Stimulated activated naive CD8-positive, alpha-beta T cell treated with anti-CD3 and anti-CD28 coated beads, Interleukin-15, Interleukin-2, amounts not matched to agents 100 ng/mL and 50 ng/mL, for 24 hours (primary cell): ENCODE measurements at regions not wholly inside any gene's neighbourhood (a gene's known extent, or its start where the extent isn't known, plus 50 kb on each side); places are given as distances from the start of the nearest gene placed in this dataset.

Experiments
- H3K27ac Mint-ChIP-seq: one replicate; pipeline ENCODE4 v1.8.0; 2021; ENCODE audit warnings: mild to moderate bottlenecking, mixed read lengths
- H3K27me3 Mint-ChIP-seq: one replicate; pipeline ENCODE4 v1.8.0; 2021; ENCODE audit warnings: mixed read lengths
- H3K36me3 Mint-ChIP-seq: one replicate; pipeline ENCODE4 v1.8.0; 2021; ENCODE audit warnings: low read depth, mixed read lengths
- H3K4me1 Mint-ChIP-seq: one replicate; pipeline ENCODE4 v1.8.0; 2021; ENCODE audit warnings: low read depth, mixed read lengths
- H3K4me3 Mint-ChIP-seq: one replicate; pipeline ENCODE4 v1.8.0; 2021; ENCODE audit warnings: mild to moderate bottlenecking, mixed read lengths
- H3K9me3 Mint-ChIP-seq: one replicate; pipeline ENCODE4 v1.8.0; 2021; ENCODE audit warnings: mixed read lengths

GRCh38 chr13:34869696-34870095 lies 72.4 kb upstream of the NBEA start:
- Mint-ChIP-seq H3K36me3 (no peaks in the 10 kb centered on the region), H3K4me1 (no peaks in the 10 kb centered on the region), H3K27me3 (peaks cover 9% of the 10 kb centered on the region), H3K9me3 (peaks cover 3% of the 10 kb centered on the region), H3K4me3 (no peak overlapping the region), H3K27ac (no peak overlapping the region)

GRCh38 chr13:34878329-34878728 lies 63.7 kb upstream of the NBEA start:
- Mint-ChIP-seq H3K36me3 (no peaks in the 10 kb centered on the region), H3K4me3 (no peak overlapping the region), H3K27ac (no peak overlapping the region), H3K9me3 (peaks cover 3% of the 10 kb centered on the region), H3K27me3 (no peaks in the 10 kb centered on the region), H3K4me1 (no peaks in the 10 kb centered on the region)

GRCh38 chr13:34879851-34880250 lies 62.2 kb upstream of the NBEA start:
- no peak overlapping the region for H3K27ac Mint-ChIP-seq
- H3K9me3 Mint-ChIP-seq = no peaks in the 10 kb centered on the region
- no peak overlapping the region for H3K4me3 Mint-ChIP-seq
- no peaks in the 10 kb centered on the region for H3K27me3 Mint-ChIP-seq
- H3K36me3 Mint-ChIP-seq = no peaks in the 10 kb centered on the region
- H3K4me1 Mint-ChIP-seq = no peaks in the 10 kb centered on the region

- Mint-ChIP-seq H3K9me3 (no peaks in the 10 kb centered on the region), H3K36me3 (no peaks in the 10 kb centered on the region), H3K4me3 (no peak overlapping the region), H3K27me3 (no peaks in the 10 kb centered on the region), H3K27ac (no peak overlapping the region), H3K4me1 (no peaks in the 10 kb centered on the region)
Observed at GRCh38 chr13:34881494-34881893, 60.6 kb upstream of the NBEA start.

- Mint-ChIP-seq H3K27ac (no peak overlapping the region), H3K4me1 (no peaks in the 10 kb centered on the region), H3K9me3 (no peaks in the 10 kb centered on the region), H3K4me3 (no peak overlapping the region), H3K27me3 (no peaks in the 10 kb centered on the region), H3K36me3 (no peaks in the 10 kb centered on the region)
Observed at GRCh38 chr13:34883396-34883795, 58.7 kb upstream of the NBEA start.

- Mint-ChIP-seq H3K4me3 (no peak overlapping the region), H3K9me3 (no peaks in the 10 kb centered on the region), H3K27me3 (no peaks in the 10 kb centered on the region), H3K36me3 (no peaks in the 10 kb centered on the region), H3K4me1 (no peaks in the 10 kb centered on the region), H3K27ac (no peak overlapping the region)
Observed at GRCh38 chr13:34884366-34884765, 57.7 kb upstream of the NBEA start.

GRCh38 chr13:34886121-34886875 lies 55.8 kb upstream of the NBEA start:
- Mint-ChIP-seq H3K9me3 (no peaks in the 10 kb centered on the region), H3K36me3 (no peaks in the 10 kb centered on the region), H3K4me3 (no peak overlapping the region), H3K27ac (no peak overlapping the region), H3K27me3 (no peaks in the 10 kb centered on the region), H3K4me1 (no peaks in the 10 kb centered on the region)

- Mint-ChIP-seq H3K9me3 (no peaks in the 10 kb centered on the region), H3K27ac (no peak overlapping the region), H3K27me3 (no peaks in the 10 kb centered on the region)
Observed at GRCh38 chr13:34886987-34887386, 55.1 kb upstream of the NBEA start.

More at GRCh38 chr13:34886987-34887386, 55.1 kb upstream of the NBEA start:
- no peaks in the 10 kb centered on the region for H3K4me1 Mint-ChIP-seq
- no peak overlapping the region for H3K4me3 Mint-ChIP-seq
- no peaks in the 10 kb centered on the region for H3K36me3 Mint-ChIP-seq
